NCI-H128 (cell line): ENCODE measurements at regions not wholly inside any gene's neighbourhood (a gene's known extent, or its start where the extent isn't known, plus 50 kb on each side); places are given as distances from the start of the nearest gene placed in this dataset.

Experiments
- DNase-seq: peaks from one replicate; lab custom pipeline; 2025; ENCODE audit not compliant: unreplicated experiment; lab: John Stamatoyannopoulos, UW

DNA sequence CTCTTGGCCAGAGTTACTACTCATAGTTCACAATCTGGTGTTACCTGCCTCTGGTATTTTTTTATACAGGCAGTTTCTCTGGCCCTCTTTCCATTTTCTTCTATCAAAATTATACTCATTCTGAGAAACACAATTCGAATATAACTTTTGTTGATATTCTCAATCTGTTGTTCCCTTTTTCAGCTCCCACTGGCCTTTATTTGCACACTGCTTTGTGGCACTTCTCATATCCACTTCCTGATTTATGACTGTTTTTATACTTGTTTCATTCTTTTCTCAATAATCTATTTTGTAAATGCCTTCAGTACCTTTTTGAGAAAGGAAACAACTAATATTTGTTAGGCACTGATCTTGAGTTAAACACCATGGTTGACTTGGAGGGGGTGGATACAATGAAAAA is 93.8 kb upstream of the HDAC9 start:
- no peak for DNase-seq

DNA sequence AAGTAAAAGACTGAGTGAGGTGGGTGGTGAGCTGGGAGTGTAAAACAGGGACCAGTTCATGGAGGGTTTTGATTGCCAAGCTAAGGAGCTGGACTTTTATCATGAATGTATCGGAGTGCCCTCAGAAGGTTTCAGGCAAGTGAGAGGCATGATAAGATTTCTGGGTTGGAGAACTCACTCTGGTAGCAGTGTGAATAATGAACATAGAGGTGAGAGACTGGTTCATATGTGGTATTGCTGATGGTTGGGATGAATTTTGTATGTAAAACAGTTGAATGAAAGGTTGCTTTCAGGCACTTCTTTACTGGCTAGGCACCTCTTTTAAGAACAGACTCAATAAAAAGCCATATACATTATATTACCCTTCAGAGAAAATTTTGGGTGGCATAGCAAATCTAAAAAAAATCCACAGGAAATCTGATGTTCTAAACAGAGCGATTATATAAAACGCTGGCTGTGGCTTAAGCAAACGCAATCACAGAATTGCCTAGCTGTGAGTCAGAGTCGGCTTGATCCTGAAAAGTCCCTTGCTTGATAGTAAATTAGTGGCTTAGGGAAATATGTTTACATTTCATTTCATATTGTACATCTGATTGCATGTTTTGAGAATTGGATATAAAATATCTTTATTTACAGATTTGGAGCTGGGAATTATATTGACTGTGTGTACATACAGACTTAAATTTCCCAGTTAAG is 92.9 kb upstream of the HDAC9 start:
- DNase-seq, result no peak

DNA sequence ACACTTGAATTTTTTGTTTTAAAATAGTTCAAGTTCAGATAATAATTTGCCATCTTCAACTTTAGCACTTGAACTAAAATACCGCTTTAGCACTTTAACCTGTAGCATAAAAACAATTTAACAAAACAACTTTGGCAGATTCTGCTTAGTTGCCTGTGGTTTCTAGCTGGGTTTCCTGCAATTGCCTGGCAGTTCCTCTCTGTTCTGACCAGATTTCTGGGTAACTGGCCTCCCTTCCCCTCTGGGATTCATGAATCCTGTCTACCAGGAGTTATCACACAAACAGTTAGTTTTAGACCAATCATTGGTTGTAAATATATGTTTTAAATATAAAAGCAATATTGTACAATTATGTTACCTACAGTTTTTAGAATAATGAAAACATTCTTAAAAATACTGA is 89.8 kb upstream of the HDAC9 start:
- DNase-seq, result no peak

DNA sequence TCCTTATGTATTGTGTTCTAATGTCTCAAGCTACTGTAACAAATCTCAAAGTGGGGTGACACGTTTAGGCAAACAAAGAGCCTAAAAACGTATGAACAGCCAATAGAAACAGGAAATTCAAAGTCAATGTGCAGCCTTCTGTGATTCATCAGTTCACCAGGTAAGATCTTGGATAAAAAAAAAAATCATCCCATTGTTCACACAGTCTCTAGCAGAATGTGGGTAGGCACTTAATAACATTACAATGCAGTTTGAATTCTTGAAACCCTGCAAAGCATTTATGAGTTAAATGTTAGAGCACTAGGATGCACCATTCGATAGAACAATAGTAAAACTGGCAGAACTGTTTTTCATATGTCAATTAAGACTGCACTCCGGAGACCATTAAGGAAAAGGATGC is 88.2 kb upstream of the HDAC9 start:
- DNase-seq, result no peak

DNA sequence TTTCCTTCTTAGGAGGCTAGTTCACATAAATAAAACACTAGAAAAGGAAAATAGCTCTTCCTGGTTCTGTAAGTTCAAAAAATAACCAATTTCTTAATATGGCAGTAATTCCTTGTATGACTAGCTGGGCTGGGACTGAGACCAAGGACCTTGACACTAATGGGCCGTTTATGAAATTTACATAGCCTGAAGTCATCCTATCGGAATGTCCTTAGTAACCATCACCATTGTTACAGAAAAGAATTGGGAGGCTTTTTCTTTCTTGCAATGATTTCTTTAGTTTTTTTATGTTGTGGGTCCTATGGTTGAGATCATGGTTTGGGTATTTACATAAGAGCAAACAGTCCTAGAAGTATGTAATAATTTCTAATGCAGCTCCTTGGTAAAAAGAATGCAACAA is 87.1 kb upstream of the HDAC9 start:
- no peak for DNase-seq

DNA sequence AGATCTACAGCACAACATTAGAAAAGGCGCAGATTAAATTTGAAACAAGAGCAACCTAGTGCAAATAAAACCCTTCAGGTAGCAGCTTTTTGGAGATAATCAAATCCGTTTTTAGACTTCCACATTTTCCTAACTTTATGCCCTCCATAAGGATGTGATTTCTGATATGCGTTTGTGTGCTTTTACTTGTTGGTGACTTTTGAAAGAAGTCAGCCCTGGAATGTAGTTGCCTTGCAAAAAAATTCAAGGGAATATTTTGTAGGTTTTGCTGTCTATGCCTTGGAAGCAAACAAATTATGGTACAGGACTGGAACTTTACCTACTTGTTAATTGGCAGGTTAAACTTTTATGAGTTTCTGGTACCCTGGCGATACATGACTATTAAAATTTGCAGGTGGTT is 86.7 kb upstream of the HDAC9 start:
- DNase-seq, result no peak

DNA sequence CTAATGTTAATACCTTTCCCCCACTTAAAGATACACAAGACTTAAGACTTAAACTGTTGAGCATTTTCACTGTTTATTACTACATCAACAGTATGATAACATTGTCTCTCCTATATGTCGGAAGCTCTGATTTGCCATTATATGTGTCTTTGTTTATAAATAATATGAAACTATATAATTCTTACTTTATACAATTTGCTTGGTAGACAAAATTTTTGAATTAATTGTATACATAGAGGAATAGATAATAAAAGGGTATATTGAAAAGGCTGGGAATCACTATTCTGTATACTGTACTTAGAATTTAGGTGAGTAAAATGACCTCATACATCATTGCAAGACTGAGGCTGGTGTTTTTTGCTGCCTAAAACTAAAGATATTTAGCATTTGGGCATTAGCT is 82.1 kb upstream of the HDAC9 start:
- no peak for DNase-seq

DNA sequence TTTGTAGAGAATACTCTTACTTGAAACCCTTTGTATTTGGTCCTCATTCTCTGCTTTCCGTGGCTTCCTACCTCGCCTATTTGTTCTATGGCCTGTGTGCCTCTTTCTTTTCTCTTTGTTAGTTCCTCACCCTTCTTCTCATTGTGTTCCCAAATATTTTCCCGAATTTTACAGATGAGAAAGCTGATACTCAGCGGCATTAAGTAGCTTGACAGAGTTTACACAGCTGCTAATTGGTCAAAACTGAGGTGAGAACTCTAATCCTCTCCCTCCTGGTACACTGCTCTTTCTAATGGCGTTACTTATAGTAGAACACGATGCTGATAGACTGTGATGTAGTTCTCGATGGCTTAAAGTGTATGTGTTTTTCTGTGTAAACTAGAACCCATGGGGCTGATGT is 80.7 kb upstream of the HDAC9 start:
- DNase-seq, result no peak

DNA sequence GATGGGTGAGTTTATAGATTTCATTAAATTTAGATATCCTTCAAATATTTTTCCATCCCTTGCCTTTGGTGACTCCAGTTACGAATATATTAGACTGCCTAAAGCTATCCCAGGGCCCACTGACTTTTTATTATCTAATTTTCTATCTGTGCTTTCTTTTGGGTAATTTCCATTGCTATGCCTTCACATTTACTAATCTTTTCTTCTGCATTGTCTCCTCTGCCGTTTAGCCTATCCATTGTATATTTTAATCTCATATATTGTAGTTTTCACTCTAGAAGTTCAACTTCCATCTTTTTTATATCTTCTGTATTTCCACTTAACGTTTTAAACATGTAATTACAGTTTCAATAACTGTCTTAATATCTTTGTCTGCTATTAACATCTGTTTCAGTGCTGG is 78.6 kb upstream of the HDAC9 start:
- no peak for DNase-seq

DNA sequence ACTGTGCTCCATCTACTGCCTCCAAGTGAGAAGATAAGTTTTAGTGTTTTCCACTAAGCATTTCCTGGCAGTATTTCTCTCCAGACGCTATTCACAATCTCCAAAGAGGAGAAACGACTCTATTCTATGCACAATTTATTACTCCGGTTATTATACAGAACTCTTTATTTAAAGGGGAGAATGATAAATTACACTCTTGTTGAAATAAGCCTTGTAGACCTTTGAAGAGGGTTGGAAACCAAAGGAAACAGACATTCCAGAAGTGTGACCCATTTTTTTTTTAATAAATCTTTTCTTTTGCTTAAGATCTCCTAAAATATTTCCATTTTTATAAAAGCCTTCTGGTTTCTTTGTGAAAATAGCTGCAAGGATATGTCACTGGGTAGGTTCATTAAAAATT is 76.1 kb upstream of the HDAC9 start:
- no peak for DNase-seq

DNA sequence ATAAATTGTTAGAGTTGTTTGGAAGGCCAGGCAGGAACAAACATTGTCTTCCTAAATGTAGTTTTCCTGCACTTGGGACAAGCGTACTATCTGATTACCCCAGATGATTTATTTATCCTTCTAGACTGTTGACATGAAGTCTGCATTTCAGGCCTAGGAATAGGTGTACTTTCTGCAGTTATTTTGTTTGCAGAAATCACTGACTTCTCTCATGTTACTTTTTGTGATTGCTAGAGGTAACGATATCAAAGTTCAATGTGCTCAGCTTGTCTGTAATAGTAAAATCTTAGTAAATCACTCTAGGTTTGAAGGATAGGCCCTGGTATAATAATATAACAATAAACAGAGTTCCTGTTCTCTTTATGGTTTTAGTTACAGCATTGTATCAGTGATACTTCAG is 75.4 kb upstream of the HDAC9 start:
- no peak for DNase-seq

DNA sequence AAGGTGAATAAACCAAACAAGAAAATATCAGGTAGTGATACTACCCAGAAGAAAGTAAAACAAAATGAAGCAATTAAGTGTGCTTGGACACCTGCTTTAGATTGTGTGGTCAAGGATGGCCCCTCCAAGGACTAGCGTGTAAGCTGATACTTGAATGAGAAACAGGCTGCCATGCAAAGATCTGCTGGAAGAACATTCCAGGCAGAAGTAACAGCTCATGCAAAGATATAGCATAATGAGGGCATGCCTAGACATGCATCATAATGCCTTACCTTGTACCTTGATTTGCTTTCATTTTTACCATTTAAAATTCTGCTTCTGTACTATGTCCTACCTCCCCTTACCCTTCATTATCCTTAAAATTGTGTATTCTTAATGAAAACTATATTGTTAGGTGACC is 74.8 kb upstream of the HDAC9 start:
- no peak for DNase-seq

DNA sequence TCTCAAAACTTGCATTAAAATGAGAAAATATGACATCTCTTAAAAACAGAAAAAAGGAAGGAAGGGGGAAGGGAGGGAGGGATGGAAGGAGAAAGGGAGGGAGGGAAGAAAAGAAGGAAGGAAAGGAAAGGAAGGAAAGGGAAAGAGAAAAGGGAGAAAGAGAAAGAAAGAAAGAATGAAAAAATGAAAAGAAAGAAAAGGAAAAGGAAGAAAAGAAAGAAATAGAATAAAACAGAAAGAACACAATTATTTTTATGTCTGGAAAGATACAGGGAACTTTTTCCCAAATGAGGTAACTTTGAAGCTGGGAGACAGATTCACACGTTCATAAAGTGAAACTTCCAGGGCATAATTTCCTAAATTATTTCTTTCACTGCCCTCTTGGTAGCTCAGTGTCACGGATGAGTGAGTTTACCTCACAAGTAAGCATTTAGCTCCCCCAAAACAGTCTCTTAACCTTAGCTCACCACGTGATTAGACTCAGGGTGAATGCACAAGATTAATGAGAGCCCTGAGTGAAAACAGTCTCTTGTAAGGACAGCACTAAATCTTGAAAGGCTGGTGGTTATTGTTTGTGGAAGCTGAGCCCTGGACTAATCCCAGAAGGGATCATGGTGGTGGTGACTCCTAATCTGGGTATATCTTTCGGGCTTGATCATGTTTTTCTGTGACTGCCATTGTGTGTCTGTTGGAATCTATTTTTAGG is 74.1 kb upstream of the HDAC9 start:
- DNase-seq, result no peak

DNA sequence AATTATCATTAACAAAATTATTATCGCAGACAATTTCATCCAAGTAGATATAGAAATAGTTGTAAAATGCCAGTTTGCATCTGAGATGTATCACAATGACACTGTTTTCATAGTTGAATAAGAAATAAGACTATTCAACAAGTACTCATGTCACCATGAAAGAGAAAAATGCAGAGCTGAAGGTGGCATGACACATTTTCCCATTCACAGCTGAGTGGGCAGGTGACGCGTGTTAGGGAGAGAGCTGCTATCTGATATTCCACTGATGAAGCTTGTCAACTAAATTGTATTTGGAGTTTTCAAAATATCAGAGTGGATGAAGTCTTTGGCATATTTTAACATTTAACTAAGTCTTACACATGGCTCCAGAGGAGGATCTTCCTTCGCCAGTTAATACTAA is 70.3 kb upstream of the HDAC9 start:
- DNase-seq, result no peak

DNA sequence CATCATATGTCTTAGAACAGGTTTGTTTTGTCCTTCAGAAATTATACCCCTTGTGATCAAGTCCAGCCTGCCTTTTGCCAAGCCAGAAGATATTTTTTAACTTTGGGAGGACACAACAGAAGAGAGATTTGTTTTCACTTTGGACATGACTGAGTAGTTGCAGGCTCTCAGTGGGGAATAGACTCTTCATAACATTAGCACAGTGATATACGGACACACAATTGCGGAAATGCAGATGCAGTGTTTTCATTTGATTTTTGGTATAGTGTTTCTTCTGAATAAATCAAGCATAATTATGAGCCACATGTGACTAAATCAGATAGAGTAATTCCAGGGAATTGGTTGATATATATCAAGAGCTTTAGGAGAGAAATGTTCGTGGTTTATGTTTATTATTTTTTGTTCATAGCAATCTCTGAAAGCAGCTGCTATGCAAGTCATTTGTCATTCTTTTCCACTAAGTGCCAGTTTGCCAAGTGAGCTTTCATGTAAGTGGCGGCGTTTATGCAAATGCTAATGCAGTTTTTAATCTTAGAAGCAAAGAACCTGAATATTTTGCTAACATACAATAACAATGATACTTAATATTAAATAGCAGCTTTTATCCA is 69.6 kb upstream of the HDAC9 start:
- DNase-seq, result no peak

DNA sequence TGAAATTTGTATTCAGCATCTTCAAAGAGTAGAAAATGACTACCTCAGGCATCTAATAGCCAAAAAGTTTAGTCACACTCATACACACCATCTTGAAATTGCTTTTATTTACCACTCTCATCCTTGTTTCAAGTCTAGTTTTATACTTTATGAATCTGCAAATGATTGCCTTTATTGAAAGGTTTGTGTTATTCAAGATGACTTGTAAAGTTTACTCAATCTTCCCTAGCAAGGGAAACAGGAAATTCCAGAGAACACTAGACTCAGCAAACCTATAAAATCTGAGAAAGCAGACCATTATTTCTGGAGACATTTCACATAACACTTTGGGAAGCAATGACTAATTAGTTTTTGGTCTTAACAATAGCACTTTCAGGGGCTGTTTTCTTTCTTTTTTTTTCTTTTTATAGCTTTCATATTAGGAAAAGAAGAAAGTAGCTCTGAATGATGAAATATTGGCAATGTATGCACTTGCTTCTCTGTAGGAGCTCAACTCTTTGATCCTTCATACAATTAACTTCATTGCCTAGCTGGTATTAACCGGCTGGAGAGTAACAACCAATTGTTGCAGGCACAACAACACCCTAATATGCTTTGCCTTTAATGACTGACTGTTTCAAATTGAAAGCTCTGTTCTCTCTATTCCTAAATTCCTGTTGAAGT is 68.9 kb upstream of the HDAC9 start:
- no peak for DNase-seq

DNA sequence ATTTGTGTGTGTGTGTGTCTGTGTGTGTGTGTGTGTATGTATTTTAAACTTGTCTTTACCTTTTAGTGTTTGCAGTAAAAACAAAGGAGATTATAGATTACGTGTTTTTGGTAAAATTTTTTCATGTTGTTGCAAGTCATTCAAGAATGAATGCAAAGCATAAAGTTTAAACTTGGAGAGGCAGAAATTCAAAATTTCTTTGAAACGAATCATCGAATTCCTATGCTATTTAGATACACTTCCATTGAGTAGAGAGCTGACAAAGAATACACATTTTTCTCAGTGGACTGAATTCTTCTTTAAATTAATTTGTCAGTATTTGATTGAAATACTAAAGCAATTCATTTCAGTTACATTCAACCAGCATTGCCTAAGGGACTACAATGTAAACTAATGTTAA is 66.0 kb upstream of the HDAC9 start:
- DNase-seq, result no peak

DNA sequence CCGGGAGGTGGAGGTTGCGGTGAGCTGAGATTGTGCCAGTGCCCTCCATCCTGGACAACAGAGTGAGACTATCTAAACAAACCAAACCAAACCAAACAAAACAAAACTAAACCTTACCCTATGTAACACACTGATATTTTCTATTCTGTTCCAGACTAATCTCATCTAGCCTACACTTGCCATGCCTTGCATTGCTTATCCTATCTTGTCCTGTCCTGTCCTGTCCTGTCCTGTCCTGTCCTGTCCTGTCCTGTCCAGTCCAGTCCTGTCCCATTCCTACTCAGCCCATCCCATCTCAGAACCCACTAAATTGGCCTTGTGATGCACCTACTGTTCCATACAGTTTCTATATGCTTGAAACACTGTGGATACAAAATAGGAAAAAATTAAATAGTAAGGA is 64.7 kb upstream of the HDAC9 start:
- no peak for DNase-seq

DNA sequence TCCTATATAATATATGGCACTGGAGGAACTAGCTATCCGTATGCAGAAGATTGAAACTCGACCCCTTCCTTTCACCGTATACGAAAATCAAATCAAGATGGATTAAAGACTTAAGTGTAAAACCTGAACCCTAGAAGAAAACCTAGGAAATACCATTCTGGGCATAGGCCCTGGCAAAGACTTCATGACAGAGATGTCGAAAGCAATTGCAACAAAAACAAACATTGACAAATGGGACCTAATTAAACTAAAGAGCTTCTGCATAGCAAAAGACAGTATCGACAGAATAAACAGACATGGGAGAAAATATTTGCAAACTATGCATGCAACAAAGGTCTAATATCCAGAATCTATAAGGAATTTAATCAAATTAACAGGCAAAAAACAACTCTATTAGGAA is 61.4 kb upstream of the HDAC9 start:
- no peak for DNase-seq

DNA sequence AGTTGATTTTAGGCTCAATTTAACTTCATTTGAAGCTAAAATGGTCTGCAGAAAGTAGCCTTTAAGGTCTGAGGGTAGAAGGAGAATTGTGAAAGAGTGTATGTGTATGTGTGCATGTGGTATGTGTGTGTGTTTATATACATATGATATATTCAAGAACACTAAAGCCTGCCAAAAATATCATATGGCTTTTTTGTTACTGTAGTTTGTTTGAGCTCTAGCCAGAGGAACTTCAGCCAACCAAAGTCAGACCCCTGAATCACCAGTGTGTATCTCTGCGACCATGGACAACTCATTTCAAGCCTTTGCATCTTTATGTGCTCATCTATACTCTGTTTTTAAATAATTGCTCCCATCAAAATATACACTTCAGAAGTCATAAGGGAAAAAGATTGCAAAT is 58.4 kb upstream of the HDAC9 start:
- no peak for DNase-seq

DNA sequence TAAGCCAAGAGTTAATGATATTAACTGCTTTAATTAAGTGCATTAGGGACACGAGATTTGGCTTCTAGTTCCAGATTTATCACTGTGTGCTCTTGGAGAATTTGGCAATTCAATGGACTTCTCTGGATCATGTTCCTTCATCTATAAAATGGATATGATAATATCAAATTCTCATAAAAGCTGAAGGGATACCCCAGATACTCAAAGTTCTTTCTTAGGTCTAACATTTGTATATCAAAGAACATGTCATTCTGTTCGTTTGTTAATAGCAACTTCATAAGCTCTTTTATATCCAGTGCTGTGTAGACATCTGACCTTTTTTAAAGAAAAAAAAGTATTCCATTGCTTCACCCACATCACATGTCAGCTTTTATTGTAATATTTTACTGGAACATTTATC is 54.6 kb upstream of the HDAC9 start:
- DNase-seq, result no peak

DNA sequence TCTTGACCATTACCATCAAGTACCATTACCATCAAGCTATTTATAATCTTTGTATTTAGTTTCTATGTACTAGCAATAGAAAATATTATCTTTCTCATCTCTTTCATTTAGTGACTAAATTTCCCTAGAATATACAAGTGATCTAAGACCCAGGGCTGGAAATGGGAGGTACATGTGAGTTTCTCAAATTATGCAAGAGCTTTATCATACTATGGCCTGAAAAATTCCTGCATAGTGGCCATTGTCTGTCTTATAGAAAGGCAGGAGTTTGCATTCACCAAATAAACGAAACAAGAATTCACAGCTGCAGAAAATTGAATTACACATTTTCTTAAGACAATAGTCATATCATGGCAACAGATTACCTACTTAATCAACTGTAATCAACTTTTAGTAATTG is 50.7 kb upstream of the HDAC9 start:
- no peak for DNase-seq
